ENCODE measurements at regions not wholly inside any gene's neighbourhood (a gene's known extent, or its start where the extent isn't known, plus 50 kb on each side); places are given as distances from the start of the nearest gene placed in this dataset.

DNA sequence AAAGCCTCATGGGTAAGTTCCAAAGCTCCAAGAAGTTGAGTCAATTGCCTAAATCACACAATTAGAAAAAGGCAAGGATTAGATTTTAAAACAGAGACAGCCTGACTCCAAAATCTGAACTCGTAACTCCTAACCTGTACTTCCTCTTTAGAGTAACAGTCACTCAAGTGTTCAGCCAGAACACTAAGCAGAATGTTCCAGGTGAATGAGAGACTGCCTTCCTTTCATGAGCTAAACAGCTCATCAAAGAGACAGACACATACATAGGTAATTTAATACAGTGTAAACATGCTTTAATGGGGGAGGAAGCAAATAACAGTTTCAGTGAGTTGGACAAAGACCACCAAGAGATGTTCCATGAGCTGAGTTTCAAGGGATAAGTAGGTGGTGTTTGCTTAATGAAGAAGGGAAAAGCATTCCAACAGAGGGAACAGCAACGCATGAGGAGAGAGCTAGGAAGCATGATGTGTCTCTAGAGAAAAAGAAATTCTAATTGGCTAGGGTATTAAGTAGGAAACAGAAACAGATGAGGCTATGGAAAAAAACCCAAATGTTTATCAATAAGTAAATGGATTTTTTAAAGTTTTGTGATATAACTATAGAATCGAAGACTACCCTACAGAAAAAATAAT, 403.9 kb downstream of the MED13L start:
- TF ChIP-seq, protein P1, sequence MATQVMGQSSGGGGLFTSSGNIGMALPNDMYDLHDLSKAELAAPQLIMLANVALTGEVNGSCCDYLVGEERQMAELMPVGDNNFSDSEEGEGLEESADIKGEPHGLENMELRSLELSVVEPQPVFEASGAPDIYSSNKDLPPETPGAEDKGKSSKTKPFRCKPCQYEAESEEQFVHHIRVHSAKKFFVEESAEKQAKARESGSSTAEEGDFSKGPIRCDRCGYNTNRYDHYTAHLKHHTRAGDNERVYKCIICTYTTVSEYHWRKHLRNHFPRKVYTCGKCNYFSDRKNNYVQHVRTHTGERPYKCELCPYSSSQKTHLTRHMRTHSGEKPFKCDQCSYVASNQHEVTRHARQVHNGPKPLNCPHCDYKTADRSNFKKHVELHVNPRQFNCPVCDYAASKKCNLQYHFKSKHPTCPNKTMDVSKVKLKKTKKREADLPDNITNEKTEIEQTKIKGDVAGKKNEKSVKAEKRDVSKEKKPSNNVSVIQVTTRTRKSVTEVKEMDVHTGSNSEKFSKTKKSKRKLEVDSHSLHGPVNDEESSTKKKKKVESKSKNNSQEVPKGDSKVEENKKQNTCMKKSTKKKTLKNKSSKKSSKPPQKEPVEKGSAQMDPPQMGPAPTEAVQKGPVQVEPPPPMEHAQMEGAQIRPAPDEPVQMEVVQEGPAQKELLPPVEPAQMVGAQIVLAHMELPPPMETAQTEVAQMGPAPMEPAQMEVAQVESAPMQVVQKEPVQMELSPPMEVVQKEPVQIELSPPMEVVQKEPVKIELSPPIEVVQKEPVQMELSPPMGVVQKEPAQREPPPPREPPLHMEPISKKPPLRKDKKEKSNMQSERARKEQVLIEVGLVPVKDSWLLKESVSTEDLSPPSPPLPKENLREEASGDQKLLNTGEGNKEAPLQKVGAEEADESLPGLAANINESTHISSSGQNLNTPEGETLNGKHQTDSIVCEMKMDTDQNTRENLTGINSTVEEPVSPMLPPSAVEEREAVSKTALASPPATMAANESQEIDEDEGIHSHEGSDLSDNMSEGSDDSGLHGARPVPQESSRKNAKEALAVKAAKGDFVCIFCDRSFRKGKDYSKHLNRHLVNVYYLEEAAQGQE (IDR thresholded peaks at IDR 0.05; ENCODE audit: low read depth): no peak
- no peak for TF ChIP-seq EGR1 (IDR thresholded peaks at IDR 0.05)
- no peak for TF ChIP-seq YY1 (IDR thresholded peaks at IDR 0.05; ENCODE audit: low read depth)
- TF ChIP-seq ZBTB7A (IDR thresholded peaks at IDR 0.05; ENCODE audit: low read depth): no peak
- TF ChIP-seq, protein P2, sequence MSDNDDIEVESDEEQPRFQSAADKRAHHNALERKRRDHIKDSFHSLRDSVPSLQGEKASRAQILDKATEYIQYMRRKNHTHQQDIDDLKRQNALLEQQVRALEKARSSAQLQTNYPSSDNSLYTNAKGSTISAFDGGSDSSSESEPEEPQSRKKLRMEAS (IDR thresholded peaks at IDR 0.05): no peak
- no peak for TF ChIP-seq NFIC (IDR thresholded peaks at IDR 0.05)
- no peak for TF ChIP-seq TCF12 (IDR thresholded peaks at IDR 0.05; ENCODE audit: low read depth)
- no peak for TF ChIP-seq TAF1 (IDR thresholded peaks at IDR 0.05; ENCODE audit: low read depth)
- TF ChIP-seq RAD21 (IDR thresholded peaks at IDR 0.05; ENCODE audit: low read depth): no peak
- TF ChIP-seq TEAD4 (IDR thresholded peaks at IDR 0.05): no peak
- TF ChIP-seq CEBPB (IDR thresholded peaks at IDR 0.05): no peak
- TF ChIP-seq FOXM1 (IDR thresholded peaks at IDR 0.05; ENCODE audit: borderline replicate concordance, low read depth): no peak
- TF ChIP-seq, protein P3, sequence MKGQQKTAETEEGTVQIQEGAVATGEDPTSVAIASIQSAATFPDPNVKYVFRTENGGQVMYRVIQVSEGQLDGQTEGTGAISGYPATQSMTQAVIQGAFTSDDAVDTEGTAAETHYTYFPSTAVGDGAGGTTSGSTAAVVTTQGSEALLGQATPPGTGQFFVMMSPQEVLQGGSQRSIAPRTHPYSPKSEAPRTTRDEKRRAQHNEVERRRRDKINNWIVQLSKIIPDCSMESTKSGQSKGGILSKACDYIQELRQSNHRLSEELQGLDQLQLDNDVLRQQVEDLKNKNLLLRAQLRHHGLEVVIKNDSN (IDR thresholded peaks at IDR 0.05): no peak
- no peak for TF ChIP-seq CREB1 (IDR thresholded peaks at IDR 0.05; ENCODE audit: low read depth)
- no peak for TF ChIP-seq EP300 (IDR thresholded peaks at IDR 0.05; ENCODE audit: borderline replicate concordance)

DNA sequence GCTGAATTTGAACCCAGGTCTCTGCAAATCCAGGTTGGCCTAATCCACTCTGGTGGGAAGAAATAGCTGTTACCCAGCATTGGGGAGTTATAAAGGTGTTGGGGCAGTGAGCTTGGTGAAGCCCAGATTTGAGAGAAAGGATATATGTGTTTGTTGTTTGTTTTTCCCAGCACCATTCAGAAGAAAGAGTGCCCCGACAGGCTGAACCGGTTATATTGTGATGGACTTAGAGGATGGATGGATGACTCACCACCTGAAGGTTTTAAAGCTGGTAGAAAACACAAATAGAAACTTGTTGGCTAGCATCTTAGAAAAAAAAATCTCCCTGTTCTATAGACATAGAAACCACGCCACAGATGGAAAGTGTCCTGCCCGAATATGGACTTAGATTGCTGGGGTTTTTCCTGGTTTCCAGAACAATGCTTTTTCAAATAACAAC, 404.6 kb downstream of the MED13L start:
- TF ChIP-seq, protein P3 (IDR thresholded peaks at IDR 0.05): no peak
- no peak for TF ChIP-seq TCF12 (IDR thresholded peaks at IDR 0.05; ENCODE audit: low read depth)
- no peak for TF ChIP-seq EGR1 (IDR thresholded peaks at IDR 0.05)
- TF ChIP-seq EP300 (IDR thresholded peaks at IDR 0.05; ENCODE audit: borderline replicate concordance): no peak
- TF ChIP-seq FOXM1 (IDR thresholded peaks at IDR 0.05; ENCODE audit: borderline replicate concordance, low read depth): no peak

DNA sequence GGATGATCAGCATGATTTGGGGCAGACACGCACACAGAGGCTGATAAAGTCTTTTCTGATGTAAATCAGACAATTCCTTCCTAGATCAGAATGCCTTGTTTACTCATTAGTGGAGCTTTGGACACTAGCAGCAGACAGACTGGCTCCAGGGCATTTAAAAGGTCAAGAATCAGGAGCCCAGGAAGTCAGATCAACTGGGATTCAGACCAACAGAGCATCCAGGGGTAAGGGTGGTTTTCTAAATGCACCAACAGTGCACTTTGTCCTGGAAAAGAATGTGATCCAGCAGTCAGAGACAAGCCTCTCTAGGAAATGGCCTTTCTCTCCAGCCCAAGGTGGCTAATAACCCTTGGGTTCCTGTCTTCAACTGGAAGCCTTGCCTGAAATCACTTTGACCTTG, 405.3 kb downstream of the MED13L start:
- TF ChIP-seq EGR1 (IDR thresholded peaks at IDR 0.05) (no peak), EP300 (IDR thresholded peaks at IDR 0.05; ENCODE audit: borderline replicate concordance) (no peak), NFIC (IDR thresholded peaks at IDR 0.05) (no peak)

DNA sequence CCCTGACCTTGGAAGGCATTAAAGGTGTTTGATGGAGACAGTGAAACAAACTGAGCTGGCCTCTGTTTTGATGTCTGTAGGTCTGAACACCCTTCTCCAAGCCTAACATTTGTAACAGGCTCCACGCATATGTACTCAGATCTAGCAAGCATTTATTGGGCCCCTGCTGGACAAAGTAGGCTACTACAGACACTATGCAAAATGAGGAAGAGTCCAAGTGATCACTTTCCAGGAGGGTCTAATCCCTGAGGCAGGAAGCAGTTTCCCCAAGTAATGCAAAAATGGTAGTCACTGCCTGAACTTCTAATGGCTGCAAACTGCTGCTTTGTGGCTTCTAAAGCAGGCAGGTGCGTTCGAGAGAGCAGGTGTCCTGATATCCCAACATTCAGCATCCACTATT, 405.8 kb downstream of the MED13L start:
- TF ChIP-seq, protein P2 (IDR thresholded peaks at IDR 0.05): no peak
- TF ChIP-seq YY1 (IDR thresholded peaks at IDR 0.05; ENCODE audit: low read depth) (no peak), CREB1 (IDR thresholded peaks at IDR 0.05; ENCODE audit: low read depth) (no peak), TEAD4 (IDR thresholded peaks at IDR 0.05) (no peak), NFIC (IDR thresholded peaks at IDR 0.05) (no peak), ZBTB7A (IDR thresholded peaks at IDR 0.05; ENCODE audit: low read depth) (no peak), EGR1 (IDR thresholded peaks at IDR 0.05) (no peak), TAF1 (IDR thresholded peaks at IDR 0.05; ENCODE audit: low read depth) (no peak), EP300 (IDR thresholded peaks at IDR 0.05; ENCODE audit: borderline replicate concordance) (no peak)
- TF ChIP-seq, protein P3 (IDR thresholded peaks at IDR 0.05): no peak

DNA sequence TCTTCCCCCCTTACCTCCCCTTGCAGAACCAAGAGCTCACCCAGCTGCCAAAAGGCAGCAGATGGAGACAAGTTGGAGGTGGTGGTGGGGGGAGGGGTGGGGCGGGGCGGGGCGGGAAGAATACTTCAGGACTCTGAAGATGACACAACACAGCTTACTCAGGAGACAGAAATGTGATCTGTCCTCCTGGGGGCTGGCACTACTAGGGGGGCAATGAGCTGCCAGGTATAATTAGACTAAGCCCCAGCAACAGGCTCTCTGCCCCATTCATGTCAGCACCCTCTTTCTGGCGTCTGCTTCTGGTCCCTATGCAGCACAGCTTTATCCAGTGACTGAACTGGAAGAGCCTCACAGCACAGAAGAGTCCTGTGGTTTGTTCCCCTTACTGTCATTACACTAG, 407.0 kb downstream of the MED13L start:
- TF ChIP-seq TEAD4 (IDR thresholded peaks at IDR 0.05): no peak

DNA sequence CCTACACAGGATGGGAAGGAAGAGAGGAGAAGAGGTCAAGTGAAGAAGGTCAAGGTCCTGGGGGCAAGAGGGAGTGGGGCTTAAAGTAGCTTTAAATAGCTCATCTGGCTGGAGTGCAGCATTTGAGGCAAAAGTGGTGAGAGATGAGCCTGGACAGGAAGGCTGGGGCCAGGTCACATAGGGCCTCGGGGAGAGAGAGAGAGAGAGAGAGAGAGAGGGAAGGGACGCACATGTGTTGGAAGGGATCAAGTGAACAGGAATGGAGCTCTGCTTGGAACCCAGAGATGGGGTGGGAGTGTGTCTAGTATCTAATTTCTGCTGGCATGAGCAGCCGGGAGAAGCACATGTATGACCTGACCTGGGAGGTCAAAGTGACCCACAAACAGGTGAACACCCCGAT, 407.5 kb downstream of the MED13L start:
- no peak for TF ChIP-seq EGR1 (IDR thresholded peaks at IDR 0.05)
- TF ChIP-seq RAD21 (IDR thresholded peaks at IDR 0.05; ENCODE audit: low read depth): no peak
- no peak for TF ChIP-seq YY1 (IDR thresholded peaks at IDR 0.05; ENCODE audit: low read depth)
- TF ChIP-seq NFIC (IDR thresholded peaks at IDR 0.05): no peak
- TF ChIP-seq EP300 (IDR thresholded peaks at IDR 0.05; ENCODE audit: borderline replicate concordance): no peak
- no peak for TF ChIP-seq CREB1 (IDR thresholded peaks at IDR 0.05; ENCODE audit: low read depth)
- TF ChIP-seq, protein P2 (IDR thresholded peaks at IDR 0.05): no peak
- no peak for TF ChIP-seq TAF1 (IDR thresholded peaks at IDR 0.05; ENCODE audit: low read depth)

DNA sequence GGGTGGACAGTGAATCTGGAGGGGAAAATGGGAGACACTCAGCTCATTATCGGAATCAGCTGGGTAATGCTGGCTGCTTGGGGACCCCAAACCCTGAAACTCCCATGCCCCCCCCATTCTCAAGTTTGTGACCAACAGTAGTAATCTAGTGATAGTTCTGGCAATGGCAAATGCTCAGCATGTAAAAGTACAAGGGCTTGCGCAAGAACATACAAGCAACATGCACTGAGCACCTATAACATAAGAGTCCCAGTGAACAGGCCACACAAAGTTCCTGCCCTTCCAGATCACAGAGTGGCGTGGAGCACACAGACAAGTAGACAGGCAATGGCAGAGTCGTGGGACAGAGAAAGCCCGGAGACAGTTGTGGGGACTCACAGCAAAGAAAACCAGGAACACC, 407.9 kb downstream of the MED13L start:
- TF ChIP-seq EP300 (IDR thresholded peaks at IDR 0.05; ENCODE audit: borderline replicate concordance): no peak
- no peak for TF ChIP-seq ZBTB7A (IDR thresholded peaks at IDR 0.05; ENCODE audit: low read depth)
- TF ChIP-seq CEBPB (IDR thresholded peaks at IDR 0.05): peak; percentile 32; the same call in 1 of the 2 replicates

DNA sequence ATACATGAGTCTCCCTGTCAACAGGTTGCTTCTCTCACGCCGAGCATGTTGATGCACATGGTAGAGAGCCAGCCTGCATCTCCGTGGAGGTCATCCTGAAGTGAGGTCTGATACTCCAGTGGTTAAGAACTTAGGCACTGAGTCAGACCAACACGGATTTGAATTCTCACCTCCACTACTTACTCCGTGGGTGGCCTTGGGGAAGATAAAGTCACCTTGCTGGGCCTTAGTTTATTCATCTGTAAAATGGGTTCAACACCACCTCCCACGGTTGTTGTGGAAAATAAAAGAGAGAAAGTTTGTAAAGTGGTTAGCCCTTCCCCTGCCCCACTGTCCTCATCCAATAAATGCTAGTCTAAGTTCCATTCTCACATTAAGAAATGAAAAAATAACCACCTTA, 408.9 kb downstream of the MED13L start:
- TF ChIP-seq CREB1 (IDR thresholded peaks at IDR 0.05; ENCODE audit: low read depth) (no peak), EP300 (IDR thresholded peaks at IDR 0.05; ENCODE audit: borderline replicate concordance) (no peak), ZBTB7A (IDR thresholded peaks at IDR 0.05; ENCODE audit: low read depth) (no peak), EGR1 (IDR thresholded peaks at IDR 0.05) (no peak), YY1 (IDR thresholded peaks at IDR 0.05; ENCODE audit: low read depth) (no peak), CEBPB (IDR thresholded peaks at IDR 0.05) (no peak), RAD21 (IDR thresholded peaks at IDR 0.05; ENCODE audit: low read depth) (no peak)
- TF ChIP-seq, protein P1 (IDR thresholded peaks at IDR 0.05; ENCODE audit: low read depth): no peak
